Upper lobe of right lung (tissue), 1 donor: ENCODE measurements at regions not wholly inside any gene's neighbourhood (a gene's known extent, or its start where the extent isn't known, plus 50 kb on each side); places are given as distances from the start of the nearest gene placed in this dataset.

Experiments used
- ATAC-seq: fragments of 200-7000 bp; cut with Tn5 transposase; one replicate; pipeline ENCODE4 v1.9.1; 2020; ENCODE audit warnings: mild to moderate bottlenecking, moderate library complexity
- DNase-seq: peaks from one replicate; pipeline ENCODE4 v3.0.0-alpha.2; 2020
- H3K27ac ChIP-seq: fragments of 200-600 bp; one replicate; pipeline ENCODE4 v1.8.0; 2022
- H3K27me3 ChIP-seq: fragments of 200-600 bp; one replicate; pipeline ENCODE4 v1.8.0; 2022; ENCODE audit warnings: mild to moderate bottlenecking
- H3K36me3 ChIP-seq: fragments of 200-600 bp; one replicate; pipeline ENCODE4 v1.8.0; 2022
- H3K4me1 ChIP-seq: fragments of 200-600 bp; one replicate; pipeline ENCODE4 v1.8.0; 2022
- H3K4me3 ChIP-seq: fragments of 200-600 bp; one replicate; pipeline ENCODE4 v1.8.0; 2022; ENCODE audit warnings: mild to moderate bottlenecking
- H3K9me3 ChIP-seq: fragments of 200-600 bp; one replicate; pipeline ENCODE4 v1.8.0; 2022
- CTCF ChIP-seq: fragments of 200-600 bp; IDR thresholded peaks from one replicate; pipeline ENCODE4 v1.8.0; 2022; ENCODE audit warnings: antibody characterized with exemption
- intact Hi-C: fragments of 100-400 bp; cut with DNase I; formaldehyde crosslinking; loops from one replicate; pipeline ENCODE4 v1.11.0; 2022
- donor health status: DM: no; HTN: yes; CAD: no; lungs with severe emphysema.

GRCh38 chr2:75277111-75277510, 77.8 kb upstream of the TACR1 start:
- Histone ChIP-seq H3K36me3 (no peaks in the 10 kb centered on the region), H3K4me3 (no peak overlapping the region), H3K27me3 (no peaks in the 10 kb centered on the region), H3K27ac (no peak overlapping the region), H3K4me1 (no peaks in the 10 kb centered on the region), H3K9me3 (no peaks in the 10 kb centered on the region)
- intact Hi-C loops, result no loop called here
- ATAC-seq, result no peak
- DNase-seq, result no peak
- TF ChIP-seq CTCF, result no peak

DNA sequence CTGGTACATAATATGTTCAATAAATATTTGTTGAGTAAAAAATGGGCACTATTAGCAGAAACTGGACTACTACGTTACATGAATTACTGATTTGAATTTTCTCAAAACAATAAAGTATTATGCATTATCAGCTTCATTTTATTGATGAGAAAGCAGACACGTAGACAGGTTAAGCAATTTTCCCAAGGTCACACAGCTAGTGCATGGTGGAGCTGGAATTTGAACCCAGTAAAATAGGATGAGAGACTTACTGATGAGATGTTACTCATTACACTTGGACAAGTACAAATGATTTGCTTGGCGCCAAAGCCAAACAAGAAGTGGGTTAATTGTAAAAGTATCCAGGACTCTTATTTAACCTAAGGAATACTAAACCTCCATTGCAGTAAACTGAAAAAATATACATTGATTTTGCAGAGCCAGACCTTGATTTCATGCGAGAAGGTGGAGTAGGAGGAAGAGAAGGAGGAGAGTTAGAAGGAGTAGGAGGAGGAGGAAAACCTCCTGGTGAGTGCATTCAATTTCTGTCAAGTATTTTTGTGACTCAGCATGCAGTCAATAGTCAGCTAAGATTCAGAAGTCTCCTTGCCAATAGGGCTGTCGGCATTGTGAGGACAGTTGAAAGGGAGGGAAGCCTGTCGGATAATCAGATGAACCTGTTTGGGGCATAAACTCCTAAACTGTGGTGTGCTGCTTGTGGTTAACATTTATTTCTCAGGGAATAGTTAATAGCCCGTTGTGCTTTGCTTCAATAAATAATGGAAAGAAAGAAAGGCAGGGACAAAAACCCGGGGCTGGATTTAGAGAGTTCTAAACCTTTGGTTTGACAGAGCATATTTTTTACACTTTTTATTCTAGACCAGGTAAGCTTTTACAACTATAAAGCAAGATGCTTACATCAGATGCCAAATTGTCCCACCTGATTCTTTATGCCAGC, 77.0 kb upstream of the TACR1 start:
- no peak overlapping the region for H3K27ac ChIP-seq
- ATAC-seq, result no peak
- H3K9me3 ChIP-seq, result no peaks in the 10 kb centered on the region
- H3K27me3 ChIP-seq, result no peaks in the 10 kb centered on the region
- intact Hi-C loops, result no loop called here
- no peaks in the 10 kb centered on the region for H3K4me1 ChIP-seq
- no peak for TF ChIP-seq CTCF
- H3K36me3 ChIP-seq, result no peaks in the 10 kb centered on the region
- no peak for DNase-seq
- H3K4me3 ChIP-seq, result no peak overlapping the region

- H3K9me3 ChIP-seq, result no peaks in the 10 kb centered on the region
- H3K27ac ChIP-seq, result no peak overlapping the region
- intact Hi-C loops, result no loop called here
- no peak overlapping the region for H3K4me3 ChIP-seq
- ATAC-seq, result no peak
- no peaks in the 10 kb centered on the region for H3K36me3 ChIP-seq
- no peaks in the 10 kb centered on the region for H3K4me1 ChIP-seq
- no peaks in the 10 kb centered on the region for H3K27me3 ChIP-seq
- TF ChIP-seq CTCF, result no peak
- DNase-seq, result no peak
These were observed 75.6 kb upstream of the TACR1 start for GRCh38 chr2:75274936-75275335.

DNA sequence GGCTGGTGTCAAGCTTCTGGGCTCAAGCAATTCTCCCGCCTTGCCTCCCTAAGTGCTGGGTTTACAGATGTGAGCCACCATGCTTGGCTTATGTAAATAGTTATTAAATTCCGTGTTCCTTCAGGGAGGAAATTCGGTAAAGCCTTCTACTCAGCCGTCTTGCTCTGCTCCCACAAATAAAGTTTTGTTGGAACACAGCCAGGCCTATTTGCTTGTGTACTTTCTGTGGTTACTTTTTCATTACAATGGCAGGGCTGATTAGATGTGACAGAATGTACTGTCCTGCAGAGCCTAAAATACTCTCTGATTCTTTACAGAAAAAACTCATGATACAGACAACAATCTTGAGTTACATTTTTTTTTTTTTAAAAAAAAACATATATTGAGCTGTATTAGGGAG, 68.8 kb upstream of the TACR1 start:
- Histone ChIP-seq H3K9me3 (no peaks in the 10 kb centered on the region), H3K4me1 (no peaks in the 10 kb centered on the region), H3K27ac (no peak overlapping the region), H3K27me3 (no peaks in the 10 kb centered on the region), H3K4me3 (no peak overlapping the region), H3K36me3 (no peaks in the 10 kb centered on the region)
- no peak for TF ChIP-seq CTCF
- no peak for ATAC-seq
- DNase-seq, result no peak
- intact Hi-C loops, result no loop called here

DNA sequence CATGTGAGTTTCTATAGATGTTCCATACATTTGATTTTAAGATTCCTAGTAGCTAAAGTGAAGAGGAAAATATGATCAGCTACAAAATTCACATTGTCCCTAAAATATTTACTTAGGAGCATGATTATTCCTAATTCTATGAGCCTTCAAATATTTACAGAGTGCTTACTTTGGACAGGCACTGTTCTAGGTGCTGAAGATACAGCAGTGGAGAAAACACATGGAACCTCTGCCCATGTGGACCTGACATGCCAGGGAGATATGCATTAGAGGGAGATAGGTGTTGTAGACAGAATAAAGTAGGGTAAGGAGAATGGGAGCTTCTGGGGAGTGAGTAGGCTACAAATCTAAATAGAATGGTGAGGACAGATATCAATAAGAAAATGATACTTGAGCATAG, 62.6 kb upstream of the TACR1 start:
- no peak for TF ChIP-seq CTCF
- Histone ChIP-seq H3K9me3 (peaks cover 16% of the 10 kb centered on the region), H3K36me3 (no peaks in the 10 kb centered on the region), H3K27me3 (no peaks in the 10 kb centered on the region), H3K4me1 (no peaks in the 10 kb centered on the region), H3K4me3 (no peak overlapping the region), H3K27ac (no peak overlapping the region)
- no peak for DNase-seq
- intact Hi-C loops, result no loop called here
- no peak for ATAC-seq
